HG03025 (cell line): ENCODE measurements at regions not wholly inside any gene's neighbourhood (a gene's known extent, or its start where the extent isn't known, plus 50 kb on each side); places are given as distances from the start of the nearest gene placed in this dataset.

Source experiments
- ATAC-seq: cut with Tn5 transposase; IDR thresholded peaks from one replicate; pipeline ENCODE4 v1.9.1; 2021; ENCODE audit warnings: mild to moderate bottlenecking, moderate library complexity; ENCODE audit not compliant: unreplicated experiment, low FRiP score

- ATAC-seq = no peak
Measured at GRCh38 chr12:86914721-86915120, 658.5 kb upstream of the MGAT4C start.

- ATAC-seq = no peak
Measured at GRCh38 chr12:86911973-86912372, 655.8 kb upstream of the MGAT4C start.

- ATAC-seq = no peak
Measured at GRCh38 chr12:86903159-86903558, 647.0 kb upstream of the MGAT4C start.

- ATAC-seq = no peak
Measured at GRCh38 chr12:86860776-86861175, 604.6 kb upstream of the MGAT4C start.

GRCh38 chr12:86852451-86852850 lies 596.3 kb upstream of the MGAT4C start:
- no peak for ATAC-seq

GRCh38 chr12:86838711-86839110 lies 582.5 kb upstream of the MGAT4C start:
- no peak for ATAC-seq

- ATAC-seq = no peak
Measured at GRCh38 chr12:86838260-86838659, 582.1 kb upstream of the MGAT4C start.

- no peak for ATAC-seq
Measured at GRCh38 chr12:86837246-86837645, 581.1 kb upstream of the MGAT4C start.

GRCh38 chr12:86834217-86834616 lies 578.0 kb upstream of the MGAT4C start:
- ATAC-seq = no peak

- ATAC-seq = no peak
Measured at GRCh38 chr12:86827409-86827808, 571.2 kb upstream of the MGAT4C start.

GRCh38 chr12:86826051-86826450 lies 569.9 kb upstream of the MGAT4C start:
- no peak for ATAC-seq

GRCh38 chr12:86801439-86801838 lies 545.2 kb upstream of the MGAT4C start:
- no peak for ATAC-seq

- ATAC-seq = no peak
Measured at GRCh38 chr12:86799616-86800015, 543.4 kb upstream of the MGAT4C start.

- ATAC-seq = no peak
Measured at GRCh38 chr12:86796550-86796949, 540.4 kb upstream of the MGAT4C start.

- ATAC-seq = no peak
Measured at GRCh38 chr12:86788661-86789060, 532.5 kb upstream of the MGAT4C start.

GRCh38 chr12:86787419-86787818 lies 531.2 kb upstream of the MGAT4C start:
- no peak for ATAC-seq

- ATAC-seq = no peak
Measured at GRCh38 chr12:86777325-86777724, 521.1 kb upstream of the MGAT4C start.

GRCh38 chr12:86774841-86775388 lies 518.7 kb upstream of the MGAT4C start:
- ATAC-seq = no peak

- ATAC-seq = no peak
Measured at GRCh38 chr12:86772696-86773095, 516.5 kb upstream of the MGAT4C start.

- no peak for ATAC-seq
Measured at GRCh38 chr12:86770871-86771270, 514.7 kb upstream of the MGAT4C start.

GRCh38 chr12:86748894-86749293 lies 492.7 kb upstream of the MGAT4C start:
- ATAC-seq = no peak

GRCh38 chr12:86744547-86745212 lies 488.5 kb upstream of the MGAT4C start:
- no peak for ATAC-seq
